Uterus (tissue), 3 donors: ENCODE measurements at regions not wholly inside any gene's neighbourhood (a gene's known extent, or its start where the extent isn't known, plus 50 kb on each side); places are given as distances from the start of the nearest gene placed in this dataset.

ENCODE experiments used
- DNase-seq, 2 donors: peaks; one replicate each; pipeline ENCODE4 v3.0.0-alpha.2; 2019 to 2020
- H3K27ac ChIP-seq, 2 donors: fragments of 200-600 bp; sonication (generic); 1 replicate in 1 of 2; 2 replicates in 1 of 2; pipeline ENCODE4 v1.5.1; 2016 to 2018
- H3K27me3 ChIP-seq, 2 donors: fragments of 200-600 bp; sonication (generic); one replicate each; pipeline ENCODE4 v1.5.1; 2018 to 2019; ENCODE audit warnings: control low read depth in 1 of 2
- H3K36me3 ChIP-seq, 2 donors: fragments of 200-600 bp; sonication (generic); one replicate each; pipeline ENCODE4 v1.5.1; 2019; ENCODE audit warnings: control low read depth in 1 of 2
- H3K4me1 ChIP-seq, 2 donors: fragments of 200-600 bp; sonication (generic); one replicate each; pipeline ENCODE4 v1.5.1; 2018 to 2019; ENCODE audit warnings: control low read depth in 1 of 2
- H3K4me3 ChIP-seq, 2 donors: fragments of 200-600 bp; sonication (generic); 1 replicate in 1 of 2; 2 replicates in 1 of 2; pipeline ENCODE4 v1.5.1; 2018 to 2019; ENCODE audit warnings: mild to moderate bottlenecking in 1 of 2
- H3K9me3 ChIP-seq, 2 donors: fragments of 200-600 bp; sonication (generic); one replicate each; pipeline ENCODE4 v1.5.1; 2019; ENCODE audit warnings: control low read depth in 1 of 2
- CTCF ChIP-seq, 4 experiments: fragments of 200-600 bp in 2 of 4; fragments of 450-650 bp in 2 of 4; sonication (generic) in 2 of 4; IDR thresholded peaks; one replicate each; pipeline ENCODE4 v1.5.1; 2016 to 2019; ENCODE audit warnings: antibody characterized with exemption in 4 of 4, mild to moderate bottlenecking in 2 of 4, moderate library complexity in 1 of 4
- POLR2A ChIP-seq, 2 donors: fragments of 450-650 bp; IDR thresholded peaks; one replicate each; pipeline ENCODE4 v1.6.1; 2016; ENCODE audit warnings: antibody characterized with exemption in 2 of 2, mild to moderate bottlenecking in 1 of 2, moderate library complexity in 1 of 2
- intact Hi-C: fragments of 100-400 bp; cut with DNase I; formaldehyde crosslinking; loops from one replicate; pipeline ENCODE4 v1.15.1; 2023; ENCODE audit warnings: low total_unique reads
- donor health status: DM: yes; HTN: yes; CAD: no.

GRCh38 chr5:144918371-144918770 is 747.7 kb downstream of the KCTD16 start:
- H3K36me3 ChIP-seq: no peaks in the 10 kb centered on the region

GRCh38 chr5:144915452-144915851 is 744.8 kb downstream of the KCTD16 start:
- TF ChIP-seq CTCF (IDR thresholded peaks at IDR 0.05) (no peak), POLR2A (IDR thresholded peaks at IDR 0.05) (no peak)
- H3K4me1 ChIP-seq: no peaks in the 10 kb centered on the region
- intact Hi-C loops: no loop called here
- no peaks in the 10 kb centered on the region for H3K27me3 ChIP-seq
- no peaks in the 10 kb centered on the region for H3K36me3 ChIP-seq
- H3K4me3 ChIP-seq: no peak overlapping the region
- H3K9me3 ChIP-seq: no peaks in the 10 kb centered on the region
- no peak for DNase-seq
- no peak overlapping the region for H3K27ac ChIP-seq

More at GRCh38 chr5:144918371-144918770, 747.7 kb downstream of the KCTD16 start:
- Histone ChIP-seq H3K27me3 (no peaks in the 10 kb centered on the region), H3K9me3 (no peaks in the 10 kb centered on the region), H3K27ac (no peak overlapping the region), H3K4me1 (no peaks in the 10 kb centered on the region), H3K4me3 (no peak overlapping the region)
- no peak for TF ChIP-seq CTCF (IDR thresholded peaks at IDR 0.05)
- DNase-seq: no peak
- intact Hi-C loops: no loop called here

DNA sequence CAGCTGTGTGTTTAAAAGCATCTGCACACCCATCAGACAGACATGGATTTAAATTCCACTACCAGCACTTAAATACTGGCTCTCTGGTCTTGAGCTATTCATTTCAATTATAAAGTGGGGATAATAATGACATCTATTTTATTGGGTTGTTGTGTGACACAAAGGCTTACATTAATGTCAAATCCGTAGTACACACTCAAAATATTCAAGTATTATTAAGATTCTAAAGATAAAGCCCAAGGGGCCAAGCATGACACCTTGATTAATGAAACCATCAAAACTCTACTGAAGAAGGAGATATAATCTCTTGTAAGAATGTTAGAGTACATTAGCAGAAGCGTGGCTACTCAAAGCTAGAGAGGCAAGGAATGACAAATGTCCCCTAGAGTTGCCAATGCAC is 743.0 kb downstream of the KCTD16 start:
- no peak for DNase-seq
- Histone ChIP-seq H3K4me1 (no peaks in the 10 kb centered on the region), H3K27me3 (no peaks in the 10 kb centered on the region), H3K36me3 (no peaks in the 10 kb centered on the region), H3K27ac (no peak overlapping the region), H3K4me3 (no peak overlapping the region), H3K9me3 (no peaks in the 10 kb centered on the region)
- no peak for TF ChIP-seq CTCF (IDR thresholded peaks at IDR 0.05)
- TF ChIP-seq POLR2A (IDR thresholded peaks at IDR 0.05): no peak
- intact Hi-C loops: no loop called here

DNA sequence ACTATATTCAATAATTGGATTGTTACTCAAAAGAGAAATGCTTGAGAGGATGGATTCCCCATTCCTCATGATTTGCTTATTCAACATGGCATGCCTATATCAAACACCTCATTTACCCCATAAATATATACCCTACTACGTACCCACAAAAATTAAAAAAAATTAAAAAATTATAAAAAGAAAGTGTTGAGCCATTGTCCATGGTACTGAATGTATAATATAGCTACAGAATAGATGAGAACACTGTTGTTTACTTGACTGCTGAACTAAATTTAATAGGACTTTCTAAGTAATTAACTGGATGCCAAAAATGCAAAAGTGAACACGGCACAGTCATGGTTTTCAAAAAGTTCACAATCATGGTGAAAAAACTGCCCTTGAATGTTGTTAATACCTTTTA is 725.8 kb downstream of the KCTD16 start:
- no peaks in the 10 kb centered on the region for H3K9me3 ChIP-seq
- H3K4me1 ChIP-seq: no peaks in the 10 kb centered on the region
- intact Hi-C loops: no loop called here
- no peaks in the 10 kb centered on the region for H3K27me3 ChIP-seq
- no peak for TF ChIP-seq POLR2A (IDR thresholded peaks at IDR 0.05)
- TF ChIP-seq CTCF (IDR thresholded peaks at IDR 0.05): no peak
- DNase-seq: no peak
- H3K36me3 ChIP-seq: no peaks in the 10 kb centered on the region
- no peak overlapping the region for H3K4me3 ChIP-seq
- H3K27ac ChIP-seq: no peak overlapping the region

DNA sequence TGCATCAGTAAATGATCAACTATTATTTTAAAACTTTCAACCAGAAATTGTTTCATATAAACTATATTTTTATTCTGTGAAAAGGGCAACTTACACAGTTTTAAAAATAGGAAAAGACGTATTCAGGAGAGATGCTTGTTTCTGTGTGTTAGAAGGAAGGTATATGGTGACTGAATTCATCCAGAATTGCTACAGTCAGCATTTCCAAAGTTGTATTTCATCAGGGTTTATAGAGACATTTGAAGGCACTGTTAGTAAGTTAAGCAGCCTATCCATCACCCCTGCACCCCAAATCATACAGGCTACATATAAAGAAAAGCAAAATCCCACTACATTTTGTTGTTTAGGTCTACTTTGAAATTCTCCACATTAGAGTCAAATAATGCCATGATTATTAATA is 716.0 kb downstream of the KCTD16 start:
- no peaks in the 10 kb centered on the region for H3K27me3 ChIP-seq
- H3K27ac ChIP-seq: no peak overlapping the region
- H3K4me1 ChIP-seq: no peaks in the 10 kb centered on the region
- no peak overlapping the region for H3K4me3 ChIP-seq
- intact Hi-C loops: no loop called here
- no peak for DNase-seq
- TF ChIP-seq POLR2A (IDR thresholded peaks at IDR 0.05) (no peak), CTCF (IDR thresholded peaks at IDR 0.05) (no peak)
- no peaks in the 10 kb centered on the region for H3K9me3 ChIP-seq
- no peaks in the 10 kb centered on the region for H3K36me3 ChIP-seq
